Spleen (tissue), 11 donors: ENCODE measurements at regions not wholly inside any gene's neighbourhood (a gene's known extent, or its start where the extent isn't known, plus 50 kb on each side); places are given as distances from the start of the nearest gene placed in this dataset.

Source experiments
- DNase-seq: peaks from one replicate; pipeline ENCODE4 v3.0.0-alpha.2; 2020
- H3K27ac ChIP-seq, 8 donors: fragments of 200-600 bp; sonication (generic) in 7 of 8; 1 replicate in 4 of 8; 2 replicates in 4 of 8; pipeline versions ENCODE4 v1.5.0 to v1.8.0; 2016 to 2021; ENCODE audit warnings: inconsistent platforms in 4 of 8, mild to moderate bottlenecking in 4 of 8, moderate library complexity in 1 of 8
- H3K27me3 ChIP-seq, 7 donors: fragments of 200-600 bp; sonication (generic) in 6 of 7; replicated peaks in 1 of 7; 1 replicate in 4 of 7; 2 replicates in 3 of 7; pipeline versions ENCODE4 v1.5.0 to v1.8.0; 2016 to 2021; ENCODE audit warnings: inconsistent platforms in 3 of 7, mild to moderate bottlenecking in 1 of 7
- H3K36me3 ChIP-seq, 6 donors: fragments of 200-600 bp; sonication (generic) in 5 of 6; 1 replicate in 4 of 6; 2 replicates in 2 of 6; pipeline versions ENCODE4 v1.5.0 to v1.8.0; 2016 to 2021; ENCODE audit warnings: inconsistent platforms in 2 of 6
- H3K4me1 ChIP-seq, 6 donors: fragments of 200-600 bp; sonication (generic) in 5 of 6; 1 replicate in 3 of 6; 2 replicates in 3 of 6; pipeline versions ENCODE4 v1.5.0 to v1.8.0; 2016 to 2021; ENCODE audit warnings: inconsistent platforms in 3 of 6
- H3K4me3 ChIP-seq, 8 donors: fragments of 200-600 bp; sonication (generic) in 7 of 8; 1 replicate in 4 of 8; 2 replicates in 4 of 8; pipeline versions ENCODE4 v1.5.0 to v1.8.0; 2016 to 2021; ENCODE audit warnings: inconsistent platforms in 4 of 8, mild to moderate bottlenecking in 4 of 8, moderate library complexity in 2 of 8
- H3K9me3 ChIP-seq, 8 donors: fragments of 200-600 bp; sonication (generic) in 7 of 8; 1 replicate in 4 of 8; 2 replicates in 4 of 8; pipeline versions ENCODE4 v1.5.0 to v1.8.0; 2016 to 2021; ENCODE audit warnings: inconsistent platforms in 4 of 8
- POLR2A ChIP-seq, 3 donors: fragments of 450-650 bp; IDR thresholded peaks; one replicate each; pipeline ENCODE4 v1.5.1; 2017; ENCODE audit warnings: antibody characterized with exemption in 3 of 3, mild to moderate bottlenecking in 1 of 3
- POLR2AphosphoS5 ChIP-seq, 3 donors: sonication (generic); formaldehyde crosslinking; IDR thresholded peaks; one replicate each; pipeline ENCODE4 v1.5.1; 2017; ENCODE audit warnings: antibody characterized with exemption in 3 of 3
- WGBS, 5 donors: extraction: QIAGEN DNeasy Blood & Tissue Kit in 3 of 5; methylation state at CpG; one replicate each; pipeline versions ENCODE4 v1.1.5 to v1.1.7; 2013 to 2018; 5-methylcytosine and 5-hydroxymethylcytosine counted together
- intact Hi-C: fragments of 100-400 bp; cut with DNase I; formaldehyde crosslinking; loops from one replicate; pipeline ENCODE4 v1.15.0; 2023; ENCODE audit warnings: low total_unique reads
- TF ChIP-seq, protein P1 (sequence below), 11 experiments: fragments of 200-600 bp in 7 of 11; fragments of 450-650 bp in 4 of 11; sonication (generic) in 4 of 11; IDR thresholded peaks in 8 of 11; conservative IDR thresholded peaks in 3 of 11; 1 replicate in 7 of 11; 2 replicates in 4 of 11; pipeline versions ENCODE4 v1.4.0 to v1.8.0; 2016 to 2021; ENCODE audit warnings: antibody characterized with exemption in 11 of 11, inconsistent platforms in 4 of 11, mild to moderate bottlenecking in 1 of 11
- donor health status: healthy with polysubstance abuse.
- donor health status: DM: no; HTN: no; CAD: no; lungs with moderate emphysema.
- donor health status: DM: no; HTN: no; CAD: no.
- donor health status: Bipolar disorder and iron deficiency.
- donor health status: healthy.
- donor health status: DM: no; HTN: no; CAD: no.
- donor health status: DM: yes; HTN: yes; CAD: no.

DNA sequence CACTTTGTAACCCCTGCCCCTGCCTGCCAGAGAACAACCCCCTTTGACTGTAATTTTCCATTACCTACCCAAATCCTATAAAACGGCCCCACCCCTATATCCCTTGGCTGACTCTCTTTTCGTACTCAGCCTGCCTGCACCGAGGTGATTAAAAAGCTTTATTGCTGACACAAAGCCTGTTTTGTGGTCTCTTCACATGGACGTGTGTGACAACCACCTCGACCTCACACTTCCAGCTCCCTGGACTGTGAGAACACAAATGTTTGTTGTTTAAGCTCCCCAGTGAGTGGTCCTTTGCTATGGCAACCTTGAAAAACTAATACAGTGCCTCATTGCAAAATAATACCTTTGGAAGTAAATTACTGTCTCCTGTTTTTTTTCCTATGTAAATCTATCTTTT is 299.2 kb upstream of the POU1F1 start:
- no peaks in the 10 kb centered on the region for H3K9me3 ChIP-seq
- H3K27ac ChIP-seq: no peak overlapping the region
- 53 to 64% (median 58%) methylated on average over 5 of the region's 5 CpGs for WGBS, 5 donors
- DNase-seq: no peak
- no peaks in the 10 kb centered on the region for H3K36me3 ChIP-seq
- H3K27me3 ChIP-seq: no peaks in the 10 kb centered on the region
- no peak overlapping the region for H3K4me3 ChIP-seq
- no peaks in the 10 kb centered on the region for H3K4me1 ChIP-seq
- TF ChIP-seq, protein P1, sequence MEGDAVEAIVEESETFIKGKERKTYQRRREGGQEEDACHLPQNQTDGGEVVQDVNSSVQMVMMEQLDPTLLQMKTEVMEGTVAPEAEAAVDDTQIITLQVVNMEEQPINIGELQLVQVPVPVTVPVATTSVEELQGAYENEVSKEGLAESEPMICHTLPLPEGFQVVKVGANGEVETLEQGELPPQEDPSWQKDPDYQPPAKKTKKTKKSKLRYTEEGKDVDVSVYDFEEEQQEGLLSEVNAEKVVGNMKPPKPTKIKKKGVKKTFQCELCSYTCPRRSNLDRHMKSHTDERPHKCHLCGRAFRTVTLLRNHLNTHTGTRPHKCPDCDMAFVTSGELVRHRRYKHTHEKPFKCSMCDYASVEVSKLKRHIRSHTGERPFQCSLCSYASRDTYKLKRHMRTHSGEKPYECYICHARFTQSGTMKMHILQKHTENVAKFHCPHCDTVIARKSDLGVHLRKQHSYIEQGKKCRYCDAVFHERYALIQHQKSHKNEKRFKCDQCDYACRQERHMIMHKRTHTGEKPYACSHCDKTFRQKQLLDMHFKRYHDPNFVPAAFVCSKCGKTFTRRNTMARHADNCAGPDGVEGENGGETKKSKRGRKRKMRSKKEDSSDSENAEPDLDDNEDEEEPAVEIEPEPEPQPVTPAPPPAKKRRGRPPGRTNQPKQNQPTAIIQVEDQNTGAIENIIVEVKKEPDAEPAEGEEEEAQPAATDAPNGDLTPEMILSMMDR (IDR thresholded peaks at IDR 0.05 in 8 of 11, conservative IDR thresholded peaks at IDR 0.05 in 3 of 11): no peak
- TF ChIP-seq POLR2A (IDR thresholded peaks at IDR 0.05): no peak
- no peak for TF ChIP-seq POLR2AphosphoS5 (IDR thresholded peaks at IDR 0.05)
- intact Hi-C loops: no loop called here

DNA sequence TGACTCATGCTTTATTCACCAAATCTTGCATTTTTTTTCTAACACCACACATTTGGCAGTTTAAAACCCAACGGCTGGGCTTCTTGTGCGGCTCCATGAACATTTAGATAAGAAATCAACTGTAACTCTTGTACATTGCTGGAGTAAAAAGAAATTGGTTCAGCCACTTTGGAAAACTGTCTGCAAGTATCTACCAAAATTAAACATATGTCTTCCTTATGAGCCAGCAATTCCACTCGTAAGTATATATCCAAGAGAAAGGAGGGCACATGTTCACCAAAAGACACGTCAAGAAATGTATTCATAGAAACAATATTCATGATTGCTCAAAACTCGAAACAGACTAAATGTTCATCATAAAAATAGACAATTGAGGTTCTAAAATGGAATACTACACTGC is 291.9 kb upstream of the POU1F1 start:
- TF ChIP-seq POLR2A (IDR thresholded peaks at IDR 0.05): no peak
- TF ChIP-seq, protein P1 (IDR thresholded peaks at IDR 0.05 in 8 of 11, conservative IDR thresholded peaks at IDR 0.05 in 3 of 11): no peak
- TF ChIP-seq POLR2AphosphoS5 (IDR thresholded peaks at IDR 0.05): no peak

DNA sequence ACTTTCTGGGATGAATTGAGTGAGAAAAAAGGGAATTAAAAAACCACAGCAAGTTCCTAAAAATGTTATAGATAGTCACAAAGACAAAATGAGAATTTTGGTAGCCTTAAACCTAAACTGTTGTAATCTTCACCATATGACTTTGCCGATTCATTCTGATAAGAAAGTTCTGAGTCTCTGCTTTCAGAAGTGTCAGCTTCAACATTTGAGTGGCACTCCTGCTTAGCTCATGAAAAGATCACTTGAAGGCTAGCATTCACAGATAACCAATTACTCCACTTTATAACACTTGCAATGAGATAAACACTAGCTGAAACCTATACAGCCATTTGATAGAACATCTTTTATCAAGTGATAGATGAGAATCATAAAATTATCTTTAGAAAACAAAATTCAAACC is 288.1 kb upstream of the POU1F1 start:
- WGBS, 5 donors: 79 to 85% (median 79%) methylated on average over 1 of the region's 1 CpG
- TF ChIP-seq POLR2AphosphoS5 (IDR thresholded peaks at IDR 0.05): no peak
- TF ChIP-seq, protein P1 (IDR thresholded peaks at IDR 0.05 in 8 of 11, conservative IDR thresholded peaks at IDR 0.05 in 3 of 11): no peak
- no peak for TF ChIP-seq POLR2A (IDR thresholded peaks at IDR 0.05)
- no peak overlapping the region for H3K27ac ChIP-seq
- no peak overlapping the region for H3K4me3 ChIP-seq
- peaks cover 0 to 6% (median 0%) of the 10 kb centered on the region in 8 donors for H3K9me3 ChIP-seq
- intact Hi-C loops: no loop called here
- H3K36me3 ChIP-seq: no peaks in the 10 kb centered on the region
- H3K4me1 ChIP-seq: no peaks in the 10 kb centered on the region
- DNase-seq: no peak
- no peaks in the 10 kb centered on the region for H3K27me3 ChIP-seq

More for the DNA sequence above, 291.9 kb upstream of the POU1F1 start:
- no peaks in the 10 kb centered on the region for H3K4me1 ChIP-seq
- DNase-seq: no peak
- intact Hi-C loops: no loop called here
- H3K27me3 ChIP-seq: no peaks in the 10 kb centered on the region
- no peaks in the 10 kb centered on the region for H3K9me3 ChIP-seq
- H3K27ac ChIP-seq: no peak overlapping the region
- no peak overlapping the region for H3K4me3 ChIP-seq
- H3K36me3 ChIP-seq: no peaks in the 10 kb centered on the region
- WGBS, 5 donors: 81 to 90% (median 84%) methylated on average over 5 of the region's 5 CpGs

- no peaks in the 10 kb centered on the region for H3K27me3 ChIP-seq
- H3K4me1 ChIP-seq: no peaks in the 10 kb centered on the region
- H3K36me3 ChIP-seq: no peaks in the 10 kb centered on the region
- DNase-seq: no peak
- intact Hi-C loops: no loop called here
- H3K4me3 ChIP-seq: no peak overlapping the region
- 60 to 78% (median 76%) methylated on average over 4 of the region's 4 CpGs for WGBS, 5 donors
- no peak overlapping the region for H3K27ac ChIP-seq
- TF ChIP-seq POLR2AphosphoS5 (IDR thresholded peaks at IDR 0.05) (no peak), POLR2A (IDR thresholded peaks at IDR 0.05) (no peak)
- TF ChIP-seq, protein P1 (IDR thresholded peaks at IDR 0.05 in 8 of 11, conservative IDR thresholded peaks at IDR 0.05 in 3 of 11): no peak
- peaks cover 0 to 6% (median 0%) of the 10 kb centered on the region in 8 donors for H3K9me3 ChIP-seq
Measured at GRCh38 chr3:87563712-87564111, 287.3 kb upstream of the POU1F1 start.
